ENCODE measurements at regions not wholly inside any gene's neighbourhood (a gene's known extent, or its start where the extent isn't known, plus 50 kb on each side); places are given as distances from the start of the nearest gene placed in this dataset.

GRCh38 chr2:129744649-129745048 is 234.8 kb upstream of the RAB6C start:
- TF ChIP-seq CTCF (conservative IDR thresholded peaks at IDR 0.05 in 1 of 2, IDR thresholded peaks at IDR 0.05 in 1 of 2; ENCODE audit: low read depth in 1 of 2, low read length in 2 of 2) (no peak), EZH2 (IDR thresholded peaks at IDR 0.05; ENCODE audit: low read length, missing control alignments) (no peak)
